CD14-positive monocyte (primary cell): ENCODE measurements at regions not wholly inside any gene's neighbourhood (a gene's known extent, or its start where the extent isn't known, plus 50 kb on each side); places are given as distances from the start of the nearest gene placed in this dataset.

Experiments
- DNase-seq, 3 donors: peaks; one replicate each; pipeline ENCODE4 v3.0.0-alpha.2; 2011 to 2022
- H2AFZ ChIP-seq: 2 replicates; pipeline ENCODE4 v1.6.0; 2012; ENCODE audit warnings: mild to moderate bottlenecking, low read depth, low read length, inconsistent platforms; ENCODE audit not compliant: insufficient read depth, poor library complexity, severe bottlenecking
- H3K27ac ChIP-seq, 2 donors: 1 replicate in 1 of 2; 2 replicates in 1 of 2; pipeline ENCODE4 v1.5.1; 2012 to 2013; ENCODE audit warnings: low read length in 2 of 2, control low read depth in 1 of 2, inconsistent platforms in 1 of 2, low read depth in 1 of 2, mild to moderate bottlenecking in 1 of 2
- H3K27me3 ChIP-seq, 2 donors: one replicate each; pipeline versions ENCODE4 v1.6.0 to v1.6.1; 2011 to 2013; ENCODE audit warnings: low read length in 2 of 2; ENCODE audit not compliant: control insufficient read depth in 2 of 2, insufficient read depth in 2 of 2
- H3K36me3 ChIP-seq, 2 donors: replicated peaks in 1 of 2; 1 replicate in 1 of 2; 2 replicates in 1 of 2; pipeline versions ENCODE4 v1.5.1 to v1.6.1; 2012 to 2013; ENCODE audit warnings: low read length in 2 of 2, control low read depth in 1 of 2, inconsistent platforms in 1 of 2, mild to moderate bottlenecking in 1 of 2; ENCODE audit not compliant: insufficient read depth in 2 of 2, control insufficient read depth in 1 of 2
- H3K4me1 ChIP-seq, 2 donors: 1 replicate in 1 of 2; 2 replicates in 1 of 2; pipeline versions ENCODE4 v1.5.1 to v1.6.1; 2012 to 2013; ENCODE audit warnings: low read length in 2 of 2, control low read depth in 1 of 2, inconsistent platforms in 1 of 2, mild to moderate bottlenecking in 1 of 2, moderate library complexity in 1 of 2; ENCODE audit not compliant: insufficient read depth in 2 of 2, control insufficient read depth in 1 of 2
- H3K4me2 ChIP-seq: replicated peaks from 2 replicates; pipeline ENCODE3; 2012; ENCODE audit warnings: low read length, moderate library complexity, mild to moderate bottlenecking; ENCODE audit not compliant: poor library complexity, severe bottlenecking; ENCODE audit errors: extremely low read depth
- H3K4me3 ChIP-seq, 3 experiments: fragments of 200-600 bp in 1 of 3; sonication (generic) in 1 of 3; replicated peaks in 1 of 3; 1 replicate in 2 of 3; 2 replicates in 1 of 3; pipeline ENCODE4 v1.5.1; 2011 to 2013; ENCODE audit warnings: low read length in 3 of 3, mild to moderate bottlenecking in 3 of 3, control low read depth in 2 of 3, low read depth in 2 of 3, inconsistent platforms in 1 of 3, moderate library complexity in 1 of 3
- H3K79me2 ChIP-seq: 2 replicates; pipeline ENCODE4 v1.6.0; 2012; ENCODE audit warnings: mild to moderate bottlenecking, control low read depth, inconsistent platforms, low read length, moderate library complexity; ENCODE audit not compliant: insufficient read depth
- H3K9ac ChIP-seq: 2 replicates; pipeline ENCODE4 v1.6.0; 2017; ENCODE audit warnings: low read length, mild to moderate bottlenecking; ENCODE audit not compliant: insufficient read depth, poor library complexity, severe bottlenecking
- H3K9me3 ChIP-seq, 2 donors: replicated peaks in 1 of 2; 1 replicate in 1 of 2; 2 replicates in 1 of 2; pipeline versions ENCODE4 v1.5.1 to v1.6.1; 2012 to 2013; ENCODE audit warnings: low read length in 2 of 2, control low read depth in 1 of 2; ENCODE audit not compliant: control insufficient read depth in 1 of 2, insufficient read depth in 1 of 2
- H4K20me1 ChIP-seq: 2 replicates; pipeline ENCODE4 v1.6.0; 2012; ENCODE audit warnings: mild to moderate bottlenecking, low read length, control low read depth, moderate library complexity; ENCODE audit not compliant: insufficient read depth
- H3K27ac Mint-ChIP-seq, 7 donors: one replicate each; pipeline ENCODE4 v1.8.0; 2020; ENCODE audit warnings: mild to moderate bottlenecking in 7 of 7, mixed read lengths in 7 of 7, moderate library complexity in 6 of 7, inconsistent platforms in 2 of 7
- H3K27me3 Mint-ChIP-seq, 3 donors: one replicate each; pipeline ENCODE4 v1.8.0; 2021 to 2022; ENCODE audit warnings: low read depth in 3 of 3, mild to moderate bottlenecking in 3 of 3, mixed read lengths in 3 of 3, moderate library complexity in 3 of 3, inconsistent platforms in 1 of 3
- H3K36me3 Mint-ChIP-seq, 2 donors: one replicate each; pipeline ENCODE4 v1.8.0; 2020; ENCODE audit warnings: mixed read lengths in 2 of 2, inconsistent platforms in 1 of 2, mild to moderate bottlenecking in 1 of 2
- H3K4me1 Mint-ChIP-seq: one replicate; pipeline ENCODE4 v1.8.0; 2020; ENCODE audit warnings: mild to moderate bottlenecking, mixed read lengths
- H3K4me3 Mint-ChIP-seq, 2 donors: one replicate each; pipeline ENCODE4 v1.8.0; 2020; ENCODE audit warnings: mild to moderate bottlenecking in 2 of 2, mixed read lengths in 2 of 2, moderate library complexity in 1 of 2
- H3K9me3 Mint-ChIP-seq, 7 donors: one replicate each; pipeline ENCODE4 v1.8.0; 2020 to 2022; ENCODE audit warnings: mixed read lengths in 7 of 7, mild to moderate bottlenecking in 6 of 7, moderate library complexity in 6 of 7, inconsistent platforms in 2 of 7
- CTCF ChIP-seq: fragments of 200-600 bp; IDR thresholded peaks from one replicate; pipeline ENCODE4 v1.8.0; 2022; ENCODE audit warnings: antibody characterized with exemption, mild to moderate bottlenecking
- WGBS: methylation state at CpG from one replicate; pipeline ENCODE4 v1.1.5; 2013; ENCODE audit warnings: missing lambda C conversion rate; ENCODE audit not compliant: insufficient coverage; 5-methylcytosine and 5-hydroxymethylcytosine counted together
- intact Hi-C, 2 donors: fragments of 100-400 bp; cut with micrococcal nuclease; formaldehyde crosslinking; loops; one replicate each; pipeline versions ENCODE4 v1.15.0 to v1.15.1; 2023

GRCh38 chr16:48885471-48885870 is 275.5 kb upstream of the N4BP1 start:
- H3K4me2 ChIP-seq: no peak overlapping the region
- Mint-ChIP-seq H3K27ac (no peak overlapping the region), H3K9me3 (peaks cover 0 to 3% (median 0%) of the 10 kb centered on the region in 7 donors), H3K4me1 (no peaks in the 10 kb centered on the region), H3K4me3 (no peak overlapping the region), H3K36me3 (no peaks in the 10 kb centered on the region), H3K27me3 (no peaks in the 10 kb centered on the region)
- no peaks in the 10 kb centered on the region for H3K36me3 ChIP-seq
- TF ChIP-seq CTCF: no peak
- H3K4me3 ChIP-seq: no peak overlapping the region
- no peak overlapping the region for H3K27ac ChIP-seq
- H2AFZ ChIP-seq: no peak overlapping the region
- DNase-seq: no peak
- H3K27me3 ChIP-seq: no peaks in the 10 kb centered on the region
- intact Hi-C loops: no loop called here
- H3K9me3 ChIP-seq: no peaks in the 10 kb centered on the region
- WGBS: 49% methylated on average over 7 of the region's 9 CpGs
- H3K9ac ChIP-seq: no peak overlapping the region
- no peaks in the 10 kb centered on the region for H3K79me2 ChIP-seq
- no peaks in the 10 kb centered on the region for H4K20me1 ChIP-seq
- no peaks in the 10 kb centered on the region for H3K4me1 ChIP-seq

- no CpG with 5 or more reads among the region's 2 CpGs for WGBS
- no peaks in the 10 kb centered on the region for H3K4me1 Mint-ChIP-seq
- Histone ChIP-seq H3K79me2 (no peaks in the 10 kb centered on the region), H3K4me2 (no peak overlapping the region), H3K4me3 (no peak overlapping the region), H4K20me1 (no peaks in the 10 kb centered on the region), H3K4me1 (no peaks in the 10 kb centered on the region), H2AFZ (no peak overlapping the region), H3K36me3 (no peaks in the 10 kb centered on the region), H3K27ac (no peak overlapping the region), H3K9ac (no peak overlapping the region), H3K9me3 (no peaks in the 10 kb centered on the region), H3K27me3 (no peaks in the 10 kb centered on the region)
- H3K36me3 Mint-ChIP-seq: no peaks in the 10 kb centered on the region
- no peak for TF ChIP-seq CTCF
- H3K4me3 Mint-ChIP-seq: no peak overlapping the region
- peaks cover 0 to 2% (median 0%) of the 10 kb centered on the region in 3 donors for H3K27me3 Mint-ChIP-seq
- H3K9me3 Mint-ChIP-seq: peaks cover 0 to 5% (median 1%) of the 10 kb centered on the region in 7 donors
- no peak overlapping the region for H3K27ac Mint-ChIP-seq
- DNase-seq: no peak
- intact Hi-C loops: no loop called here
Measured at GRCh38 chr16:48881272-48881671, 271.3 kb upstream of the N4BP1 start.
